GM21529 (cell line): ENCODE measurements at regions not wholly inside any gene's neighbourhood (a gene's known extent, or its start where the extent isn't known, plus 50 kb on each side); places are given as distances from the start of the nearest gene placed in this dataset.

Experiments
- ATAC-seq: cut with Tn5 transposase; IDR thresholded peaks from one replicate; pipeline ENCODE4 v1.9.1; 2021; ENCODE audit not compliant: unreplicated experiment

DNA sequence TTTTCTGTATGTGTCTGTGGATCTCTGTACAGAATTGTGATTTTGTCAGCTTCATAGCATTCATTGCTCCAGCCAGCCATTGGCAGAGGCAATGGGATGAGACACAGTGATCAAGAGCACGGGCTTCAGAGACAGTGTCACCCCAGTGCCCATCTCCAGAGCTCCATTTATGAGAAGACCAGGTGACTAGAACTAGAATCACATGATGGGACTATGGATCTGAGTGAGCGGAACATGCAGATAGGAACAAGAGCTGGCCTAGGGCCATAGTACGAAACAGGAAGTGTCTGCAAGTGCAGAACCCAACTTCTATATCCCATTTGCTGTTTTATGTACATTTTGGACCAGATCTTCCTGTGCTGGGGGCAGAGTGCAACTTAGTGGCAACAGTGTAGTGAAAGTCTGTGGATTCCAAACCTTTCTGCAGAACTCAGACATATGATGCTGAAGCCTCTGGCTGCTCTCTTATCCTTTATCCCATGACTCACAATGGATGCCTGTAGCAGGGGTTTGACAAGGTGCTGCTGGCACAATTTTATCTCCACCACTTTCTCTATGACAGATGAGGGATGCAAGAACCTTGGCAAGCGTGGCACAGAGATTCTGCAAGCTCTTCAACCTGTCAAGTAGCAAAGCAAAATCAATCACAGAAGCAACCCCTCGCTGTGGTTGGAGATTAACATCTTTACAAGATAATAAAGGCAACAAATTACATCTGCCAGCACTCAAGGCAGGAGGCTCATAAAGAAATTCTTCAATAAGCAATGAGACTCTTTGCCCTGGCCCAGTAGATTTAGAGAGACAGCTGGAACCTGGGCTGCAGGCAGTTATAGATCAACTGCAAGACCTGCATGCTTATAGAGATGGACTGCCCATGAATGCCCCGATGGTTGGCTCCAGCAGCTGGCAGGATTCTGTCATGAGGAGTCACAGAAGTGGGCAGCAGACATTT is 681.3 kb downstream of the TNS3 start:
- ATAC-seq = no peak

DNA sequence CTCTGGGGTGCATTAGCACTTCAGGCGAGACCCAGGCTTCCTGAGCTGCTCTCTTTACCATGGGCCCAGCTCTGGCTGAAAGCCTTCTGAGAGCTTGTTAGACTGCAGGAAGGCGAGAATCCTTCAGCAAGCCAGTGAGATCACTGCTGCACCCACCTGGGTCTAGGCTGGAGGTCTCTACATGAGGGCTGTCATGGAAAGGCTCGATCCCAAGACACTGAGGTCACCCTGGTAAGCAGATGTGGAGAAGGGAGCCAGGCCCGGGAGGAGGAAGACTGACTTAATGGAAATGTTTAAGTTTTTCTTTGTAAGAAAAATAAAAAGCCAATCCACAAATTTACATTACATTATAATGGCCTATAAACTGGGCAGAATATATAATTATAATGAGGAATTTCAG is 684.5 kb downstream of the TNS3 start:
- ATAC-seq = no peak

DNA sequence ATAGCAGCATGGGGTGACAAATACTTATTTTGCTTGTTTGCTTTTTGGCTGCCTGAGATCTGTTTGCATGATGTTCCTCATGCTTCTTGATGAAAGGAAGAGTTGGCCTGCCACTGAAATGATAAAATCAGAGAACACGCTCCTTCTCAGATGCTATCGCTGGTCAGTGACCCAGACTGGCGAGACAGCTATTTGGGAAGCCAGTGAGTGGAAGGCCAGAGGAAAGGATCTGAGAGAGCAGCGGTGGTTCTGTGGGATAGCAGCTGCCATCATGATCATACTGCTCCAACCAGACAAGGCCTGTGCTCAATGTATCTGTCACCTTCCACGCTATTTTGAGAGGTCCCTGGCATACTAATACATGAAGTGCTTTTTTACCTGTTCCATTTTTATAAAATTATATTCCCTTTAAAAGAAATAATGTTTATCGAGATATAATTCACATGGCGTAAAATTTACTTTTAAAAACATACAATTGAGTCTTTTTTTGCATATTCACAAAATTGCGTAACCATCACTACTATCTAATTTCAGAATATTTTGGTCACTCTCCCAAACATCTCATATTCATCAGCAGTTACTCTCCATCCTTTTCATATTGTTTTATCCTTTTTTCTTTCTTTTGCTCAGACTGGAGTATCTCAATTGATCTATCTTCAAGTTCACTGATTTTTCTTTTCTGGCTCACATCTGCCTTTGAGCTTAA is 695.1 kb downstream of the TNS3 start:
- ATAC-seq = no peak

DNA sequence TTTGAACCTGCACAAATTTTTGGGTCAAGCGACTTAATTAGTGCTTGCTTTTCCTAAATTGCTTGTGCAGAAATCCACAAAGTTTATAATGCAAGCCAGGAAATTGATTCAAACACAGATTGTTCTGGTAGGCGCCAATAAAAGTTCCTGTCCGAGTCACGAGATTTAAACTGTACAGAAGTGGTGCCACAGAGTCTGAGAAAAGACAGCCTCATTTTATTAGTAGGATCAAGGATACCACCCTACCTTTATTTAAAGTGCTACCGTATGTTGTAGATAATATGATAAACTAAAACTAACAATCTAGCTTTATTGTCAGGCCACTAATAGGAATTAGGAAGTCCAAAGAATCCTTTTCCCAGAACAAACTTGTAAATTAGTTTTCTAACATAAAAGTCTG is 696.7 kb downstream of the TNS3 start:
- no peak for ATAC-seq

DNA sequence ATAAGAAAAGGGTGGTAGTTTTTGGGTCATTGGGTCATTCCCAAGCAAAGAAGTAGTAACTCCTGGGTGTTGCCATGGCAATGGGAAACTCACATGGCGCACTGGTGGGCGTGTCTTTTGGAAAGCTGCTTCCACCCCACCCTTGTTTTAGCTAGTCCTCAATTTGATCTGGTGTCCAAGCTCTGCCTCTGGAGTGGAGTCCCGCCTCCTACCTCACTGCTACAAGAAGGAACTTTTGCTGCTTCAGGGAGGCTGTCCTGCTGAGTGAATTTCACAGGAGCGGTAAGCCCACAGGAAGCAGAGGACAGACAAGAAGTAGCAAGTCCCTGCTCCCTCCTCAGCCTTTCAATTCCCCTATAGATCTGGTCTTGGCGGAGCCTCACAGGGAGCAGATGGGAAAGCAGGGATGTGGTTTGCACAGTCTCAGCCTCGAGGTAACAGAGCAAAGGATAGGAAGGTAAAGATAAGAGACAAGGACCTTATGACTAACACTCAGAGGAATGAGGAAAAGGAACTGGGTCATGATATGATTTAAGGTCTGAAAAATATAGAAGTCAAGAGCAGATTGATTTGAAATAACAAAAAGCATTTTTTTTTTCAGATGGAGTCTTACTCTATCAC is 700.3 kb downstream of the TNS3 start:
- ATAC-seq = no peak

DNA sequence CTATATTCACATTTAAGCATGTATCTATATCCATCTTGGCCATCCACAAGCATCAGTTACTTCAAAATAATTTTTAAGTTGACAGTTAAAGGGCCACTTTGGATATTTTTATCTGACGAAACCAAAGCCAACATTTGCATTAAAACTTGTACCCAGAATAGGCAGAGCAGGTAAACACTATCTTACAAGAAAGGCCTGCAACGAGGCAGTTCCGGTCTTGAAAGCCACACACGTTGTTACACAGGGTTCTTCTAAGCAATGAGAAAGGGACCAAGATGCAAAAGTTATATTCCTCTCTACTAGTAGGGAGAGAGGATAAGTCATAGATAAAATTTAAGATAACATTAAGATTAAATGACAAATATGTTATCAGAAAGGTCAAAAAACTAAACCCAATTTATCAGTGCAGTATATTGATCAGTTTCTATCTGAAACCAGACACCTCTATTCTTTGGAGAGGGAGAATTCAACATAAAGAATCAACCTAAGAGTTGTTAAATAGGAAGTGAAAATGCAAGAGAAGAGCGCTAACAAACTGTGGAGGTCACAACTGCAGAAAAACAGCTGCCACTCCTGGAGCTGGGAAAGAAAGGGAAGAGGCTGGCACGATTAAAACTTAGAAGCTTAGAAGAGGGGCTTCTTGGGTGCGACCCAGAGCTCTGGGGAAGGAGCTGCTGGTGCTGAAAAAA is 701.3 kb downstream of the TNS3 start:
- no peak for ATAC-seq

DNA sequence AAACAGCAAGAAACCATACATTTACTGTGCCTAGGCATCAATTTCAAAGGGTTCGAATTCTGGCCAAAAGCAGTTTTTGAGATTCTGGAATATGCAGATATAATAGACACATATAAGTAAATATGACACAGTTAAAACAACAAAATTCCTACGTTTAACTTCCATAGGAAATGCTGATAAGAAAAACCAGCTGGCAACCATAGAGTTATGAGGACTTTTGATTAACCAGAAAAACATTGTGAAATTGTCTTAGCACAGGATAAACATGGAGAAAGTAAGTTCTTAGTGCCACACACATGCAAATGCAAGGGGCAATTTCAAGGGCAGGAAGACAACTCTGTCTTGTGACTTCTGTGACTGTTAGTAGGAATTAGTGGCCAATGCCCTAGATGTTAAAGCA is 702.1 kb downstream of the TNS3 start:
- ATAC-seq = no peak

DNA sequence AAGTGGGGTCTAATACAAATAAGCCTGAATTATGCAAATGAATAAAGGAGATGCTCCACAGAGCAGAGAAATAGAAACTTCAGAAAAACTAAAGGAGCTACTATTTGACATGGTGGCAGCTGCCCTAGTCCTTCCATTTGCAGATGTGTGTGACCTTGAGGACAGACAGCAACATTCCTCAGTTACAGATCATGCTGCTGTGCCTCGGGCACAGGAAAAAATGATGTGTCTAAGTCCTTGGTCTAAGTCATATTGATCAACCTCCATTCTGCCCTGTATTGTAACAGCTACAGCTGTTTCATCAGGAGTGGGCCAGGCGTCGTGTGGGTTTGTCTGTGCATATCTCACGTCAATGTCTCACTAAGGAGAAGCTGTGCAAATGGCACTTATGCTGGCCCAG is 710.4 kb downstream of the TNS3 start:
- no peak for ATAC-seq

DNA sequence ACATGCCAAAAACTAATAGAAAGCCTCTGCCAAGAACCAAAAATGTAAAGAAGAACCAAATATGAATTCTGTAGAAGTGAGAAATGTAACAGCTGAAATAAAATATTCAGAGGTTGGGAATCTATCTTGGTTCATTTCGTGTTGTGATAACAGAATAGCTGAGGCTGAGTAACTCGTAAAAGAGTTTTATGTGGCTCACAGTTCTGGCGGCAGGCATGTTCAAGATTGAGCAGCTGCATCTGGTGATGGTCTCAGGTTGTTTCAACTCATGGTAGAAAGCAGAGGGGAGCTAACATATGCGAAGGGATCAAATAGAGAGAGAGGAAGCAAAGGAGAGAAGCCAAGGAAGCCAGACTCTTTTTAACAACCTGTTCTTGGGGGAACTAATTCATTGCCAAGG is 717.2 kb downstream of the TNS3 start:
- ATAC-seq = no peak

DNA sequence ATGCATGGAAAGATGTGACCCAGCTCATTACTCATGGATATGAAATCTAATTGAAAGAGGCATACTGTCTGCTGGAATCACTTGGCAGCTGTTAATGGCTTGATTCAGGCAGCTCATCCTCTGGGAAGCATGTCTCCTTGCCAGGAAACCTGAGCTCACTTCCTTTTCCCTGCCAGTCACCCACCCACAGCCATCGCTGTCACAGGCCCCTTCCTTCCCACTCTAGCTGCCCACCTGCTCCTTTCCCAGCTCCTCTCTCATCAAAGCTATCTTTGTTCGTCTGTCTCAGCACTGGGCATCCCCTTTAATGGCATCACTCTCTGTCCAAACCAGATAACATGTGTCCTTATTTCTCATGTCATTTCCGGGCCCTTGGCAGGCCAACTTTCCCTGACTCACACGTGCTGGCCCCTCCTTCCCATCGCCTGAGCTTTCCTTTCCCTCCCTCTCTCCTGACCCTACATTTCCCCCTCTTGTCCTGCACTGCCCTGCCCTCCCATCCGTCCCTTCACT is 721.9 kb downstream of the TNS3 start:
- ATAC-seq = no peak

DNA sequence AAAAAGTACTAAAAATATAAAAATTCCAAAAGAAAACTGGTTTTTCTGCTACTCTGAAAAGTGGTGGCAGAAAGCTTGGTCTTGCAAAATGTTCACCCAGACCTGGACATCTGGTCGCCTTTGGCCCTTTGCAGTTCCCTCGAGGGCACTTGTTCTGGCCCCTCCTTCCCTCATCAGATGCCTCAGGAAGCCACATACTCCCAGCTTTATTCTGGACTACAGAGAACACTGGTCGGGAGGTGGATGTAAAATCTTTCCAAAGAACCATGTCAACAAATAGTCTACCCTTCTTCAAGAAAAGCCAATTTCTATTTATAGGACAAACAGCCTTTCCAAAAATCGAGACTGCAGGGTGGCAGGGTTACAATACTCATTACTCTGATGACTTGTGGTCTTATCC is 726.1 kb downstream of the TNS3 start:
- no peak for ATAC-seq

DNA sequence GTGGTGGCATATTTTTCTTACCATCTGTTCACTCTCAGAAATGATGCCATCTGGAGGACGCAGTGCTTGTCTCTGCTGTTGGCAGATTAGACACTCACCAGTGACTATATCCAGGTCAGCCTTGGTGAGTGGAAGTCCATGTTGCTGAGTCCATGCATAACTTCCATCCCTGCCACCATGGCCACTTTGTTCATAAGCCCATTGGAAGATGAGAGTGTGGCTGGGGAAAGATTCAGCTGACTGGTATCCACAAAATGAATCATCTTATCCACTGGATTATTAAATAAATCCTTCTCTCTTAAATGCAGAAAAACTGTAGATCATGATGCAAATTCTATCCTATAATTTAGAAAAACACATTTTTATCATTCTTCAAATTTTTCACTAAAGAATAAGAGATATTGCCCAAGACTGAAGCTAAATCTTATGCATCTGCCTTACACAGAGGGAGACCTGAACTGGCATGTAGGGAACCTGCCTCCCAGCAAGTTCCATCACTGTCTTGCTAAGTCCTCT is 726.9 kb downstream of the TNS3 start:
- ATAC-seq = no peak

DNA sequence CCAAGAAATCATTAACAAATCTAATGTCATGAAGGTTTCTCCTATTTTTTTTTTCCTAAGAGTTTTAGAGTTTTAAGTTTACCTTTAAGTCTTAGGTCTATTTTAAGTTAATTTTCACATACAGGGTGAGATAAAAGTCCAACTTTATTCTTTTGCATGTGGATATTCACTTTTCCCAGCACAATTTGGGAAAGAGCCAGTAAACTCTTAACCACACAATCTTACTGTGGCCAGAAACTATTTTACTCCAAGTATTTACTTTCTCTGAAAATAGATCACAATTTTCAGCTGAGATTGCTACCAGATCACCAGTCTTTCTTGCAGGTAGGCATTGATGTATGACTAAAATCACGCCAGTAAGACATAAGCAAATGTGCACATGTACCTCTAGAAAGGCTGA is 728.5 kb downstream of the TNS3 start:
- ATAC-seq = no peak

DNA sequence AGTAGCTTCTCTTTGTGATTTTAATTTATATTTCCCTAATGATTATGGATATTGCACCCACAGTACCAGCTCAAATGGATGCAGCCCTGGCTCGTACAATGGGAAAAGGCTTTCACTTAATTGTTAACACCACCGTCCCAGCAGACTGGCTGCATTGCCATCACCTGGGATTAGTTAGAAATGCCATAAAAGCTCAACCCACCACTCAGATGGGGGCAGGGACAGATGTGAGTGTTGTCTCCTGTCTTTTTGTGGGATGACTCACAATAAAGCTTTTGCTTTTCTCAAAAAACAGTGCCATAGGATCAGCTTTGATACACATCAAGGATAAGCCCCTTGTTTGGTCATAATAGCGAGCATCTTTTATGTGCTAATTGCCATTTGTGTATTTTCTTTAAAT is 729.1 kb downstream of the TNS3 start:
- ATAC-seq = no peak

DNA sequence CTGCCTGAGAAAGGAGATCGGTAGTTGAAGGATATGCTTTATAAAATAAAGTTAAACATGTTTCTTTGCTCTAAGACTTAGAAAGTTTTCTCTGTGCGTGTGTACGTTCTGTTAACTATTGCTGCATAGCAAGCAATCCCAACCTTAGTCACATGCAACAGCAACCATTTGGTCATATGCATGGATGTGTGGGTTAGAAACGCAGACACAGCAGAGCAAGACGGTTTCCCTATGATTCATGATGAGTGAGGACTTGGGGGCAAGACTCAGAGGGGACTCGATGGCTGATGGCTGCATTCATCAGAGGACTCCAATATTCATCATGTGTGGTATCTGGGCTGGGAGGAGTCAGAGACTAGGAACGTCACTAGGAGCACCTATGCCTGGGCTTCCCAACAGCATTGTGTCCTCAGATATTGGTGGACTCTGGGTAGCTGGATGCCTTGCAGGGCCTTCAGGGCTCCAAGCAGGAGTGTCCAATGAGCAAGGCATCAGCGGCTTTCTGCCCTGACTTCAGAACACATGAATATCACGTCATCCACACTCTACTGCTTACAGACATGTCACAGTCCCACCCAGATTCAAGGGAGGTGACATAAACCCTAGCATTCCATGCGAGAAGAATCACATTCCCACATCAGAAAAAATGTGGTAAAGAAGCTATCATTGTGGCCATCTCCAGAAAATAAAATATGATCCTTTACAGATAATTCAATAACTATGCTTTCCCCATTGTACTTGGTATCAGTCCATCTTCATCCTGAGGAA is 731.2 kb downstream of the TNS3 start:
- no peak for ATAC-seq

DNA sequence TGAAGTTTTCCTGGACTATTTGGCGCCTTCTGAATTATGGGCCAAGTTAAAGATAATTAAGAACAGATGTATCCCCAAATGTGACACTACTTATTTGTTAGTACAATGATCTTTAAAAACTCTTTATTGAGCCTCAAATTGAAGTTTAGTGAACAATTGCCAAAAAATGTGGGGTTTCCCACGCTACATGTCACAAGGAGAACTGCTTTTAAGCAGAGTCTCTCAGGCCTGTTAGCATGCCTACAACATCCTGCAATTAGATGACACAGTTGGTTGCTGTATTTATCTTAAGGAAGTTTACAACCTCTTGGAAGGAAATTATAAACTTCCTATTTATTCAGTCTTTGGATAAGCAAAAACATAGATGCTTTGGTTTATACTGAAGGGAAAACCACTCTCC is 733.0 kb downstream of the TNS3 start:
- ATAC-seq = no peak

DNA sequence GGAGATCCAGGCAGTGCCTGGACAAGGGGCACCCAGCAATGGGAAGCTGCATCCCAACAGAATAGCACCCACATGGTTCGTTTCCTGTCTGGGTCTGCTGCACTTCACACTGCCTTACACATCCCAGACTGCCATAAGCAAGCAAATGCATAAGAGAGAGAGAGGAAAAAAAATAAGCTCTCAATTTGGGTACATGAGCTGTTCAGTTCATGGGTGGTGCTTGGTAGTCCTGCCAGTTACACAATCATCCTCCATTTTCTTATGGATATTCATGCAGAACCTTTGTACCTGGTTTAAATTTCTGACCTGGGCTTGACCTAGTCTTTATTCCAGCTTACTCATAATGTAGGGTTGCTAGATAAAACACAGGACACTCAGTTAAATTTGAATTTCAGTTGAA is 733.6 kb downstream of the TNS3 start:
- ATAC-seq = no peak

DNA sequence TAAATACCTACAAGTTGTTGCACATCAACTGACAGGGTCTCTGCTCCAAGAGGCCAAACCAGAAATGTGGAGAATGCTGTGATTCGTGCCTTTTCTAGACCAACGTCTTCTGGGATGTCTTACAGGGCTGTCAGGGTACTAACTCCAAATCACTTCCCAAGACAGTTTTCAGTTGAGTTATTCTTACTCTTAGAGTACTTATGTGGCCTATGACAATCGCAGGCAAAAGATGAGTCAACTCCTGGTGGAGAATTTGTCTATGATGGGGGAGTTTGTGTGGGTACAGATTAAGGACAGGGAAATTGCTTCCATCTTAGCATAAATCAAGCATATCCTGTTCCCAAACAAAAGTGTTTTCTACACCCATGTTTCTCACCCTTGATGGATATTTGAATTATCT is 734.8 kb downstream of the TNS3 start:
- no peak for ATAC-seq

DNA sequence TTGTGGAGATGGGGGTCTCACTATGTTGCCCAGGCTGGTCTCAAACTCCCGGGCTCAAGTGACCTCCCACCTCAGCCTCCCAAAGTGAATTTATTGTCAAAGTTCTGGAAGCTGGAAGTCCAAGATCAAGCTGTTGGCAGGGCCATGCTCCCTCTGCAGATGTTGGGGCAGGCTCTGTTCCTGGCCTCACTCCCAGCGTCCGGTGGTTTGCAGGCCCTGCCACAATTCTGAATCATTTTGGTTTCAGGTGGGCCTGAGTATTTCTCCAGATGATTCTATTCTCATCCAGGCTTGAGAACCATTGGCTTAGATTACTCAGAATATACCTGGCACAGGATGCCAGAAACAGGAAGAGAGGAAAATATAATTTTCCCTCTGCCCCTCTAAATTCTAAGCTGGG is 737.4 kb downstream of the TNS3 start:
- ATAC-seq = no peak

DNA sequence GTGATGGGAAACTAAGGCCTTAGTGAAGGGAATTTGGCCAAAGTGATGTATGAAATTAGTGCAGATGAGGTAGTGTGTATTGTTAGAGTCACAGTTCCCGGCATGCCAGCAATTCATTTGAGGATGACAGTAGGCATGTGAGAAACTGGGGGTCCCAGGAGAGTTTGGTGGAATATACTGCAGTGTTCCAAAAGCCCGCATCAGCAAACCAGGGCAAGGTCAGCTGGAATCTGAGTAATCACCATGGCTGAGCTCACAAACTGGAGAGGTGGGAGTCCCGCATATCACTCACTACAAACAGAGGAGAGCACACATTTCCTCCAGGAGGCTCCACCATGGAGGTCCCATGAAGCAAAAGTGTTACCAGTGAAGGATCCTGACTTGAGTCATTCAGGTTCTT is 740.7 kb downstream of the TNS3 start:
- no peak for ATAC-seq
